ENCODE measurements at regions not wholly inside any gene's neighbourhood (a gene's known extent, or its start where the extent isn't known, plus 50 kb on each side); places are given as distances from the start of the nearest gene placed in this dataset.

DNA sequence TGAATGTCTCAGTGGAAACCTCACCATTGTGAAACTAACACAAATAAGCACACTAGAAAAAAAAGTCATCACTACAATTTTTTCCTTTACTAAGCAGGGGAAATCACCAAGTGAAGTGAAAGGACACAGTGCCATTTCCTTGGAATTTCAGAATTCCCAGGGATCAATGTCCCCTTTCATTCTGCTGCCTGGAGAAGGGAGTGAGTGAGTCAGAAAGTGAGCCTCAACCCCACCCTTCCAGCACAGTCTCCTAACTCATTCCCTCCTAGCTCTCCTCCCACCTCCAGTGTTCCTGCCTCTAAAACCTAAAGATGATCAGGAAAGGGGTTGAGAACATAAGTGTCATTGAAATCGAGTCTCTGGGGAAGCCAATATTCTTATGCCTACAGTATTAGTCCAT, 608.5 kb downstream of the RNF144A start:
- Histone ChIP-seq H2AFZ (ENCODE audit: insufficient read depth, low read depth, low read length, poor library complexity, severe bottlenecking) (no peak overlapping the region), H3K4me2 (replicated peaks; ENCODE audit: extremely low read depth, low read length, poor library complexity, severe bottlenecking) (no peak overlapping the region), H3K36me3 (replicated peaks in 1 of 2; ENCODE audit: control insufficient read depth in 1 of 2, insufficient read depth in 2 of 2, low read length in 2 of 2) (no peaks in the 10 kb centered on the region), H3K4me1 (ENCODE audit: control insufficient read depth in 1 of 2, insufficient read depth in 2 of 2, low read length in 2 of 2) (no peaks in the 10 kb centered on the region), H3K9ac (ENCODE audit: insufficient read depth, low read length, poor library complexity, severe bottlenecking) (no peak overlapping the region), H3K27me3 (ENCODE audit: control insufficient read depth in 2 of 2, insufficient read depth in 2 of 2, low read length in 2 of 2) (no peaks in the 10 kb centered on the region), H4K20me1 (ENCODE audit: insufficient read depth, low read length) (no peaks in the 10 kb centered on the region), H3K27ac (ENCODE audit: low read depth in 1 of 2, low read length in 2 of 2) (no peak overlapping the region), H3K9me3 (replicated peaks in 1 of 2; ENCODE audit: control insufficient read depth in 1 of 2, insufficient read depth in 1 of 2, low read length in 2 of 2) (peaks cover 8 to 18% of the 10 kb centered on the region in 2 donors), H3K4me3 (replicated peaks in 1 of 3; ENCODE audit: low read depth in 2 of 3, low read length in 3 of 3) (no peak overlapping the region), H3K79me2 (ENCODE audit: insufficient read depth, low read length) (no peaks in the 10 kb centered on the region)
- TF ChIP-seq, protein P1, sequence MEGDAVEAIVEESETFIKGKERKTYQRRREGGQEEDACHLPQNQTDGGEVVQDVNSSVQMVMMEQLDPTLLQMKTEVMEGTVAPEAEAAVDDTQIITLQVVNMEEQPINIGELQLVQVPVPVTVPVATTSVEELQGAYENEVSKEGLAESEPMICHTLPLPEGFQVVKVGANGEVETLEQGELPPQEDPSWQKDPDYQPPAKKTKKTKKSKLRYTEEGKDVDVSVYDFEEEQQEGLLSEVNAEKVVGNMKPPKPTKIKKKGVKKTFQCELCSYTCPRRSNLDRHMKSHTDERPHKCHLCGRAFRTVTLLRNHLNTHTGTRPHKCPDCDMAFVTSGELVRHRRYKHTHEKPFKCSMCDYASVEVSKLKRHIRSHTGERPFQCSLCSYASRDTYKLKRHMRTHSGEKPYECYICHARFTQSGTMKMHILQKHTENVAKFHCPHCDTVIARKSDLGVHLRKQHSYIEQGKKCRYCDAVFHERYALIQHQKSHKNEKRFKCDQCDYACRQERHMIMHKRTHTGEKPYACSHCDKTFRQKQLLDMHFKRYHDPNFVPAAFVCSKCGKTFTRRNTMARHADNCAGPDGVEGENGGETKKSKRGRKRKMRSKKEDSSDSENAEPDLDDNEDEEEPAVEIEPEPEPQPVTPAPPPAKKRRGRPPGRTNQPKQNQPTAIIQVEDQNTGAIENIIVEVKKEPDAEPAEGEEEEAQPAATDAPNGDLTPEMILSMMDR (IDR thresholded peaks at IDR 0.05) = no peak
- no peak for DNase-seq
- Mint-ChIP-seq H3K27ac (no peak overlapping the region), H3K27me3 (ENCODE audit: low read depth in 3 of 3) (peaks cover 0 to 10% (median 8%) of the 10 kb centered on the region in 3 donors), H3K9me3 (peaks cover 8 to 28% (median 17%) of the 10 kb centered on the region in 7 donors), H3K36me3 (no peaks in the 10 kb centered on the region), H3K4me3 (peak overlapping the region in 1 of 2 donors; percentile 31), H3K4me1 (no peaks in the 10 kb centered on the region)
- intact Hi-C loops (cut with micrococcal nuclease) = no loop called here
- no CpG with 5 or more reads among the region's 1 CpG for WGBS (ENCODE audit: insufficient coverage)

DNA sequence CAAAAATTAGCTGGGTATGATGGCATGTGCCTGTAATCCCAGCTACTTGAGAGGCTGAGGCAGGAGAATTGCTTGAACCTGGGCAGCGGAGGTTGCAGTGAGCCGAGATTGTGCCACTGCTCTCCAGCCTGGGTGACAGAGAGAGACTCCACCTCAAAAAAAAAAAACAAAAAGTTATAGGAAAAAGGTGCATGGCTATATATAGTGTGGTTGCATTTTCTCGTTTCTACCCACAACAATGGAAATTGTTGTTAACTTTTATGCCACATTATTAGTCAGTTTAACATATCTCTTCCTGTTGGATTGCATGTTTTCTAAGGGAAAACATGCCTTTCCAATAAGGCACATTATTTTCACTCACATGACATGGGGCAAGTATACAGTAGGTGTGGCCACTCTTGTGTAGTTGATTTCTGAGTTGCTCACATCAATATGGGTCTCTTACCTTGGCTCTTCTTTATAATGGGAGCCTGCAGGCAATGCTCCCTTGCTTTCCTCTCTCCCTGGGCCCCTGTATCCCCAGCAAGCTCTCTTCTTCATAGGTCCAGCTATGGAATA, 610.0 kb downstream of the RNF144A start:
- Mint-ChIP-seq H3K4me1 (no peaks in the 10 kb centered on the region), H3K36me3 (no peaks in the 10 kb centered on the region), H3K27me3 (ENCODE audit: low read depth in 3 of 3) (peaks cover 0 to 8% (median 7%) of the 10 kb centered on the region in 3 donors), H3K27ac (no peak overlapping the region), H3K9me3 (peaks cover 19 to 42% (median 30%) of the 10 kb centered on the region in 7 donors), H3K4me3 (no peak overlapping the region)
- Histone ChIP-seq H3K27me3 (ENCODE audit: control insufficient read depth in 2 of 2, insufficient read depth in 2 of 2, low read length in 2 of 2) (no peaks in the 10 kb centered on the region), H3K4me2 (replicated peaks; ENCODE audit: extremely low read depth, low read length, poor library complexity, severe bottlenecking) (no peak overlapping the region), H3K4me1 (ENCODE audit: control insufficient read depth in 1 of 2, insufficient read depth in 2 of 2, low read length in 2 of 2) (no peaks in the 10 kb centered on the region), H4K20me1 (ENCODE audit: insufficient read depth, low read length) (no peaks in the 10 kb centered on the region), H3K36me3 (replicated peaks in 1 of 2; ENCODE audit: control insufficient read depth in 1 of 2, insufficient read depth in 2 of 2, low read length in 2 of 2) (no peaks in the 10 kb centered on the region), H3K9ac (ENCODE audit: insufficient read depth, low read length, poor library complexity, severe bottlenecking) (no peak overlapping the region), H3K27ac (ENCODE audit: low read depth in 1 of 2, low read length in 2 of 2) (no peak overlapping the region), H3K4me3 (replicated peaks in 1 of 3; ENCODE audit: low read depth in 2 of 3, low read length in 3 of 3) (no peak overlapping the region), H2AFZ (ENCODE audit: insufficient read depth, low read depth, low read length, poor library complexity, severe bottlenecking) (no peak overlapping the region), H3K9me3 (replicated peaks in 1 of 2; ENCODE audit: control insufficient read depth in 1 of 2, insufficient read depth in 1 of 2, low read length in 2 of 2) (peaks cover 22 to 24% of the 10 kb centered on the region in 2 donors), H3K79me2 (ENCODE audit: insufficient read depth, low read length) (no peaks in the 10 kb centered on the region)
- intact Hi-C loops (cut with micrococcal nuclease) = no loop called here
- TF ChIP-seq, protein P1 (IDR thresholded peaks at IDR 0.05) = no peak
- WGBS (ENCODE audit: insufficient coverage) = no CpG with 5 or more reads among the region's 3 CpGs
- no peak for DNase-seq

Measured in CD14-positive monocyte (primary cell).